Pancreas (tissue), 10 donors: ENCODE measurements at regions not wholly inside any gene's neighbourhood (a gene's known extent, or its start where the extent isn't known, plus 50 kb on each side); places are given as distances from the start of the nearest gene placed in this dataset.

Experiments used
- ATAC-seq, 4 donors: fragments of 200-7000 bp; cut with Tn5 transposase; one replicate each; pipeline versions ENCODE4 v1.8.0 to v1.9.1; 2020; ENCODE audit warnings: mild to moderate bottlenecking in 4 of 4, moderate library complexity in 4 of 4
- DNase-seq, 6 donors: peaks; one replicate each; pipeline ENCODE4 v3.0.0-alpha.2; 2020
- FAIRE-seq: peaks from 2 replicates; lab custom pipeline; 2012; peaks lifted over from hg19 to GRCh38; lab: Jason Lieb, UNC
- H3K27ac ChIP-seq, 4 donors: fragments of 200-600 bp; sonication (generic); 1 replicate in 3 of 4; 2 replicates in 1 of 4; pipeline versions ENCODE4 v1.5.0 to v1.8.0; 2020
- H3K27me3 ChIP-seq, 4 donors: fragments of 200-600 bp; one replicate each; pipeline ENCODE4 v1.8.0; 2021
- H3K36me3 ChIP-seq, 3 donors: fragments of 200-600 bp; sonication (generic) in 1 of 3; one replicate each; pipeline versions ENCODE4 v1.5.0 to v1.8.0; 2020 to 2021
- H3K4me1 ChIP-seq, 3 donors: fragments of 200-600 bp; one replicate each; pipeline ENCODE4 v1.8.0; 2021
- H3K4me3 ChIP-seq, 4 donors: fragments of 200-600 bp; sonication (generic) in 2 of 4; one replicate each; pipeline versions ENCODE4 v1.5.0 to v1.8.0; 2020 to 2021
- H3K9me3 ChIP-seq, 4 donors: fragments of 200-600 bp; one replicate each; pipeline ENCODE4 v1.8.0; 2021
- WGBS, 2 donors: extraction: QIAGEN DNeasy Blood & Tissue Kit; methylation state at CpG; one replicate each; pipeline ENCODE4 v1.1.7; 2013; 5-methylcytosine and 5-hydroxymethylcytosine counted together
- intact Hi-C, 3 donors: fragments of 100-400 bp; cut with DNase I; formaldehyde crosslinking; loops; one replicate each; pipeline versions ENCODE4 v1.11.1 to v1.14.2; 2022
- TF ChIP-seq, protein P1 (sequence below), 4 donors: fragments of 200-600 bp; sonication (generic) in 3 of 4; IDR thresholded peaks; one replicate each; pipeline versions ENCODE4 v1.5.0 to v1.8.0; 2021; ENCODE audit warnings: antibody characterized with exemption in 4 of 4
- donor health status: healthy with polysubstance abuse.
- donor health status: DM: no; HTN: no; CAD: no; lungs with moderate emphysema.
- donor health status: DM: no; HTN: no; CAD: no.
- donor health status: control.
- donor health status: control.
- donor health status: Bipolar disorder and iron deficiency.
- donor health status: DM: yes; HTN: yes; CAD: no.
- donor health status: DM: no; HTN: no; CAD: no.
- donor health status: DM: no; HTN: no; CAD: no.
- donor health status: DM: yes; HTN: yes; CAD: no.

DNA sequence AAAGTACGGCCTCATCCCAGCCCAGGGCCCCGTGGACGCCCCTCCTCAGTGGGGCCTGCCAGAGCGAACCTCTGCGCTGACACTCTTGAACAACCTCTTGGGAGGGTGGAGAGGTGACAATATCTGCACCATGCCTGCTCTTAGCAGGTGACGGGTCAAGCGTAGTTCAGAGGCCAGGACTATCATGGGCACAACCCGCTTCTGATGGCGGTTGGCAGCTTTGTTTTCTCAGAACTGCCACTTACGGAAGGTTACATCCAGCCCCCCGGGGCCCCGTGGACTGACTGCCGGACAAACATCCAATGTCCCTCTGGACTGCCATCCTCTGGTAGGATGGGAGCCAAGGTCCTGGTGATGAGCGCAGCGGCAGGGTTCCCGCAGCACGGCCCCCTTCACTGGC is 91.1 kb downstream of the TUBA3C start:
- Histone ChIP-seq H3K36me3 (no peaks in the 10 kb centered on the region), H3K4me3 (no peak overlapping the region), H3K9me3 (no peaks in the 10 kb centered on the region), H3K4me1 (no peaks in the 10 kb centered on the region), H3K27me3 (no peaks in the 10 kb centered on the region), H3K27ac (no peak overlapping the region)
- intact Hi-C loops = no loop called here
- 89% methylated on average over 17 of the region's 17 CpGs for WGBS, 2 donors
- FAIRE-seq (no peak), ATAC-seq (no peak), DNase-seq (no peak)
- TF ChIP-seq, protein P1, sequence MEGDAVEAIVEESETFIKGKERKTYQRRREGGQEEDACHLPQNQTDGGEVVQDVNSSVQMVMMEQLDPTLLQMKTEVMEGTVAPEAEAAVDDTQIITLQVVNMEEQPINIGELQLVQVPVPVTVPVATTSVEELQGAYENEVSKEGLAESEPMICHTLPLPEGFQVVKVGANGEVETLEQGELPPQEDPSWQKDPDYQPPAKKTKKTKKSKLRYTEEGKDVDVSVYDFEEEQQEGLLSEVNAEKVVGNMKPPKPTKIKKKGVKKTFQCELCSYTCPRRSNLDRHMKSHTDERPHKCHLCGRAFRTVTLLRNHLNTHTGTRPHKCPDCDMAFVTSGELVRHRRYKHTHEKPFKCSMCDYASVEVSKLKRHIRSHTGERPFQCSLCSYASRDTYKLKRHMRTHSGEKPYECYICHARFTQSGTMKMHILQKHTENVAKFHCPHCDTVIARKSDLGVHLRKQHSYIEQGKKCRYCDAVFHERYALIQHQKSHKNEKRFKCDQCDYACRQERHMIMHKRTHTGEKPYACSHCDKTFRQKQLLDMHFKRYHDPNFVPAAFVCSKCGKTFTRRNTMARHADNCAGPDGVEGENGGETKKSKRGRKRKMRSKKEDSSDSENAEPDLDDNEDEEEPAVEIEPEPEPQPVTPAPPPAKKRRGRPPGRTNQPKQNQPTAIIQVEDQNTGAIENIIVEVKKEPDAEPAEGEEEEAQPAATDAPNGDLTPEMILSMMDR (IDR thresholded peaks at IDR 0.05) = no peak

DNA sequence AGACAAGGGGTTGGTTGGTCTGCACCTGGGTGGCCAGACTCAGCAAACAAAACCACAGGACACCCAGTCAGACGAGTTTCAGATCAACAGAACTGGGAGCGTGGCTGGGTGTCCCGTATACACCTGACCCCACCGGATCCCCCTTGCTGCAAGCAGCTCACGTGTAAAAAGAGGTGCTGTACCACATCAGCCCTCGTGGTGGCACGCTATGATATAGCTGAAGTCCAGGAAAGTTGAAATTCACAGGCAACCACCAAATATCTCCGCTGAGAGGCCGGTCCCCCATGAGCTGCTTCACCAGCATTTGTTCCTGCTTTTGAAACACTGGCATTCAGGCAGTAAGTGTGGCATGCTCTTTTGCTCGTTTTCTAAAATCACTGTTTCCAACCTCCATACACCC is 92.3 kb downstream of the TUBA3C start:
- Histone ChIP-seq H3K27ac (no peak overlapping the region), H3K4me3 (no peak overlapping the region), H3K36me3 (no peaks in the 10 kb centered on the region), H3K4me1 (no peaks in the 10 kb centered on the region), H3K9me3 (no peaks in the 10 kb centered on the region), H3K27me3 (no peaks in the 10 kb centered on the region)
- ATAC-seq = no peak
- no peak for DNase-seq
- TF ChIP-seq, protein P1 (IDR thresholded peaks at IDR 0.05) = no peak
- FAIRE-seq = no peak
- WGBS, 2 donors = 52 to 58% methylated on average over 10 of the region's 10 CpGs
- intact Hi-C loops = no loop called here

DNA sequence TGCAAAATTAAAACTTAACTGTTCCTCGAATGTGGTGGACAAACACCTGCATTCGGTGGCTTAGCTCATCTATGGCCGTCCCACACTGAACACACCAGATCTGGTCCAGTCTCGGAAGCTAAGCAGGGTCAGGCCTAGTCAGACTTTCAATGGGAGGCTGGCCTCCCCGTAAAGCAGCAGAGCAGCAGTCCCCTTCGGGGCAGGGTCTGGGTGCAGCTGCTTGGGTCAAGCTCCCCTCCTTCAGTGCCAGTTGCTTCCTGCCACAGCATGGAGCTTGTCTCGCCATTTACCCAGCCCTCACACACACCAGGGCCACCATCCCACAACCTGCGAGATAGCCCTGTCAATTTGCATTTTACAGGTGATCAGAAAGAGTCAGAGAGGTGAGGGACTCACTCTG is 93.2 kb downstream of the TUBA3C start:
- no peak overlapping the region for H3K4me3 ChIP-seq
- H3K36me3 ChIP-seq = no peaks in the 10 kb centered on the region
- H3K27me3 ChIP-seq = no peaks in the 10 kb centered on the region
- ATAC-seq = no peak
- WGBS, 2 donors = 65 to 70% methylated on average over 8 of the region's 8 CpGs
- intact Hi-C loops = no loop called here
- H3K9me3 ChIP-seq = no peaks in the 10 kb centered on the region
- TF ChIP-seq, protein P1 (IDR thresholded peaks at IDR 0.05) = no peak
- H3K4me1 ChIP-seq = no peaks in the 10 kb centered on the region
- no peak for DNase-seq
- FAIRE-seq = no peak
- no peak overlapping the region for H3K27ac ChIP-seq

DNA sequence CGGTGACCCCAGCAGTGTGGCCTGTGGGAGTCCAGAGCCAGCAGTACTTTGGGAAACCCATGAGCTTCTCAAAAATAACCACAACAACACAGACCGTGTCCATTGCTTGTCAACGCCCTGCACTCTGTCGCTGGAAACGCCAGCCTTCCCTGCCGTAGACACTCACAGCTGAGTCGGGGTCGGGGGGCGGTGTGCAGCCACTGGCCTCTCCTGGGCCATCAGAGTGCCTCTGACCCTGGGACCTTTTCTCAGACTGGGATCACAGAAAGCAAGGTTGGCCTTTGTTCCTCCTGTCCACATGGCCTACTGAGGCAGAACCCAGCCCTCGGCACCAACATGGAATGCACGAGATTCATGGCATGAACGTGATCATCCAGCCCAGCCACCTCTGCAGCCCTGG is 95.7 kb downstream of the TUBA3C start:
- TF ChIP-seq, protein P1 (IDR thresholded peaks at IDR 0.05) = no peak
- no peak for DNase-seq
- ATAC-seq = no peak
- no peak overlapping the region for H3K27ac ChIP-seq
- no peaks in the 10 kb centered on the region for H3K4me1 ChIP-seq
- no peaks in the 10 kb centered on the region for H3K27me3 ChIP-seq
- no peak overlapping the region for H3K4me3 ChIP-seq
- intact Hi-C loops = no loop called here
- 84 to 89% methylated on average over 12 of the region's 12 CpGs for WGBS, 2 donors
- H3K9me3 ChIP-seq = no peaks in the 10 kb centered on the region
- H3K36me3 ChIP-seq = no peaks in the 10 kb centered on the region
- FAIRE-seq = no peak

DNA sequence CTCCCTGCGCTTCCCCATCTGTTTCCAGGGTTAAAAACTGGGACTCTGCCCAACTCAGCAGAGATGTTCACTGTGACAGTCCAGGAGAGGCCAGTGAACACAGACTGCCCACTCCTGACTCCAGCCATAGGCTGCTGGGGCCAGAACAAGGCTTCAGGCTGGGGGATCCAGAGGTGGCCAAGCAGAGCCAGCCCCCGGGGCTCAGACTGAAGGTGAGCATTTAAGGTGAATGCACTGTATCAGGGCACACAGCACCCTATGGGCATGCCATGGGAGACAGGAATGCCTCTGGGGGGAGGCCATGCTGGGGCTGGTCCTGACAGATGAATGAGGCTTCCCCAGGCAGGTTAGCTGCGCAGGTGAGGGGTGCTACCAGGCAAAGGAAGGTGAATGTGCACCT is 96.4 kb downstream of the TUBA3C start:
- DNase-seq (no peak), ATAC-seq (no peak), FAIRE-seq (no peak)
- TF ChIP-seq, protein P1 (IDR thresholded peaks at IDR 0.05) = no peak
- 33 to 49% methylated on average over 3 of the region's 3 CpGs for WGBS, 2 donors
- Histone ChIP-seq H3K4me1 (no peaks in the 10 kb centered on the region), H3K27me3 (no peaks in the 10 kb centered on the region), H3K9me3 (no peaks in the 10 kb centered on the region), H3K27ac (no peak overlapping the region), H3K36me3 (no peaks in the 10 kb centered on the region), H3K4me3 (no peak overlapping the region)
- intact Hi-C loops = no loop called here
